OCI-LY1 (cell line): ENCODE measurements at regions not wholly inside any gene's neighbourhood (a gene's known extent, or its start where the extent isn't known, plus 50 kb on each side); places are given as distances from the start of the nearest gene placed in this dataset.

Experiments
- CTCF ChIP-seq: fragments of 200-600 bp; sonication (generic), shearing (Covaris generic); IDR thresholded peaks from 2 replicates; pipeline ENCODE4 v1.5.1; 2017; ENCODE audit warnings: mild to moderate bottlenecking, antibody characterized with exemption, low read length, moderate library complexity, mixed read lengths
- EZH2 ChIP-seq: fragments of 200-600 bp; sonication (generic), shearing (Covaris generic); IDR thresholded peaks from 2 replicates; pipeline ENCODE4 v1.8.0; 2017; ENCODE audit warnings: borderline replicate concordance, mixed run types, mild to moderate bottlenecking, antibody characterized with exemption, low read length, moderate library complexity, mixed read lengths

- TF ChIP-seq CTCF (no peak), EZH2 (no peak)
Observed at GRCh38 chr16:52366983-52367382, 180.0 kb downstream of the TOX3 start.
